BLaER1 treated with 17β-estradiol and CSF1 and Interleukin-3, amounts not matched to agents 10 nM and 100 nM (cell line): ENCODE measurements at regions not wholly inside any gene's neighbourhood (a gene's known extent, or its start where the extent isn't known, plus 50 kb on each side); places are given as distances from the start of the nearest gene placed in this dataset.

Experiments used
- H3K27ac ChIP-seq, 11 experiments: shearing (Covaris generic); formaldehyde crosslinking; 2 replicates each; pipeline ENCODE4 v1.8.1; 2022
- H3K27me3 ChIP-seq, 11 experiments: shearing (Covaris generic); formaldehyde crosslinking; 2 replicates each; pipeline ENCODE4 v1.8.1; 2022
- H3K36me3 ChIP-seq, 11 experiments: shearing (Covaris generic); formaldehyde crosslinking; 2 replicates each; pipeline ENCODE4 v1.8.1; 2022
- H3K4me1 ChIP-seq, 10 experiments: shearing (Covaris generic); formaldehyde crosslinking; 2 replicates each; pipeline ENCODE4 v1.8.1; 2022
- H3K4me2 ChIP-seq, 11 experiments: shearing (Covaris generic); formaldehyde crosslinking; 2 replicates each; pipeline ENCODE4 v1.8.1; 2022
- H3K4me3 ChIP-seq, 10 experiments: shearing (Covaris generic); formaldehyde crosslinking; 2 replicates each; pipeline ENCODE4 v1.8.1; 2022
- H3K9ac ChIP-seq, 11 experiments: shearing (Covaris generic); formaldehyde crosslinking; 2 replicates each; pipeline ENCODE4 v1.8.1; 2022
- H3K9me3 ChIP-seq, 11 experiments: shearing (Covaris generic); formaldehyde crosslinking; replicated peaks in 1 of 11; 2 replicates each; pipeline ENCODE4 v1.8.1; 2022
- H4K20me1 ChIP-seq, 11 experiments: shearing (Covaris generic); formaldehyde crosslinking; 2 replicates each; pipeline ENCODE4 v1.8.1; 2022
- Cebpa-rat ChIP-seq, 11 experiments: shearing (Covaris generic); IDR thresholded peaks; 2 replicates each; pipeline ENCODE4 v1.8.1; 2022

GRCh38 chr1:38547321-38547720 is 312.3 kb downstream of the RRAGC start:
- H3K9ac ChIP-seq, result no peak overlapping the region
- no peak for TF ChIP-seq Cebpa-rat (IDR thresholded peaks at IDR 0.05)
- no peaks in the 10 kb centered on the region for H4K20me1 ChIP-seq
- no peaks in the 10 kb centered on the region for H3K4me1 ChIP-seq
- no peaks in the 10 kb centered on the region for H3K27me3 ChIP-seq
- no peak overlapping the region for H3K4me3 ChIP-seq
- no peak overlapping the region for H3K4me2 ChIP-seq
- H3K9me3 ChIP-seq, result no peaks in the 10 kb centered on the region
- H3K27ac ChIP-seq, result no peak overlapping the region
- H3K36me3 ChIP-seq, result no peaks in the 10 kb centered on the region

GRCh38 chr1:38546636-38547035 is 312.9 kb downstream of the RRAGC start:
- Histone ChIP-seq H3K9ac (no peak overlapping the region), H3K4me2 (no peak overlapping the region), H3K36me3 (no peaks in the 10 kb centered on the region), H3K4me1 (no peaks in the 10 kb centered on the region), H3K27me3 (no peaks in the 10 kb centered on the region), H3K27ac (no peak overlapping the region), H4K20me1 (no peaks in the 10 kb centered on the region), H3K9me3 (no peaks in the 10 kb centered on the region), H3K4me3 (no peak overlapping the region)
- no peak for TF ChIP-seq Cebpa-rat (IDR thresholded peaks at IDR 0.05)

- no peaks in the 10 kb centered on the region for H3K36me3 ChIP-seq
- H3K27ac ChIP-seq, result no peak overlapping the region
- no peak overlapping the region for H3K4me3 ChIP-seq
- no peak overlapping the region for H3K4me2 ChIP-seq
- no peak for TF ChIP-seq Cebpa-rat (IDR thresholded peaks at IDR 0.05)
- H3K9me3 ChIP-seq, result no peaks in the 10 kb centered on the region
- H3K4me1 ChIP-seq, result no peaks in the 10 kb centered on the region
- no peaks in the 10 kb centered on the region for H3K27me3 ChIP-seq
- H4K20me1 ChIP-seq, result no peaks in the 10 kb centered on the region
- no peak overlapping the region for H3K9ac ChIP-seq
Observed at GRCh38 chr1:38541223-38541622, 318.3 kb downstream of the RRAGC start.

DNA sequence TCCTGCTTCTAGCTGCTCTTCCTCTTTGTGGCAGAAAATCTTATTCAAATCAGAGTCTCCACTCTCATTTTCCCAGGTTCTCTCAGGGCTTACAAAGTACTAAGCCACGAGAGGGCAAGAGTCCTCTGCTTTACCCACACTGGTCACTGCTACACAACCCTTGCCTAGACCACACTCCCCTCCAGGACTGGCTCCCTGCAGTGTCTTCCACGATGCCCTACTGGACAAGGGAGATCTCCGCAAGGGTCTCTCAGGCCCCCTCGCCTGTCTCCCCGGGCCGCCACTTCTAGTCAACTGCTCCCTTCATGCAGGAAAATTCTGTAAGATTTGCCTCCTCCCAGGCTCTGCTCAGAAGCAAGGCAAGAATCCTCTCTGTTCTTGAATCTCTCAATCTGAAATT is 319.6 kb downstream of the RRAGC start:
- H3K27ac ChIP-seq, result no peak overlapping the region
- H3K9ac ChIP-seq, result no peak overlapping the region
- H3K4me1 ChIP-seq, result no peaks in the 10 kb centered on the region
- H3K4me2 ChIP-seq, result no peak overlapping the region
- no peak for TF ChIP-seq Cebpa-rat (IDR thresholded peaks at IDR 0.05)
- H3K27me3 ChIP-seq, result no peaks in the 10 kb centered on the region
- no peak overlapping the region for H3K4me3 ChIP-seq
- H3K36me3 ChIP-seq, result no peaks in the 10 kb centered on the region
- H3K9me3 ChIP-seq, result no peaks in the 10 kb centered on the region
- H4K20me1 ChIP-seq, result no peaks in the 10 kb centered on the region

DNA sequence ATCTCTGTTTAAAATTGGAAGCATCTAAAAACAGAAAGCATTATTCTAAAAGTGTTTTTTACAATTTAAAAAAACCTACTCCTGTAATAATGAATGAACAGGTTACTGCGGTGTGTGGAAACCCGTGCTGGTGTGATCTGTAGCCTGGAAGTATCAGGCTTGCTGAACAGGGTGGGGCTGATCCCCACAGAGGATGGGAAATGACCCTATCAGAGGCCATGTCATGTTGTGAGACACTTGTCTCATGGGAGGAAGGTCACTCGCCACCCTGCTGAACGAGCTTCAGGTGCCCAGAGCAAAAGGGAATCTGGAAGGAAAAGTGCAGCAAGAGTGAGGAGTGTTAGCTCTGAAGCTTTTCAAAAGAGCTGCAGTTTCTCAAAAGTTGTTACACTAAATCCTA is 320.7 kb downstream of the RRAGC start:
- Histone ChIP-seq H3K4me3 (no peak overlapping the region), H3K4me2 (no peak overlapping the region), H3K27ac (no peak overlapping the region), H3K36me3 (no peaks in the 10 kb centered on the region), H3K4me1 (no peaks in the 10 kb centered on the region), H4K20me1 (no peaks in the 10 kb centered on the region), H3K27me3 (no peaks in the 10 kb centered on the region), H3K9me3 (no peaks in the 10 kb centered on the region), H3K9ac (no peak overlapping the region)
- no peak for TF ChIP-seq Cebpa-rat (IDR thresholded peaks at IDR 0.05)

GRCh38 chr1:38536089-38536488 is 323.5 kb downstream of the RRAGC start:
- Histone ChIP-seq H3K36me3 (no peaks in the 10 kb centered on the region), H3K4me3 (no peak overlapping the region), H3K27me3 (no peaks in the 10 kb centered on the region), H3K9ac (no peak overlapping the region), H3K4me2 (no peak overlapping the region), H3K9me3 (no peaks in the 10 kb centered on the region), H4K20me1 (no peaks in the 10 kb centered on the region), H3K4me1 (no peaks in the 10 kb centered on the region), H3K27ac (no peak overlapping the region)
- no peak for TF ChIP-seq Cebpa-rat (IDR thresholded peaks at IDR 0.05)

GRCh38 chr1:38534473-38534823 is 325.1 kb downstream of the RRAGC start:
- no peak overlapping the region for H3K4me3 ChIP-seq
- TF ChIP-seq Cebpa-rat (IDR thresholded peaks at IDR 0.05), result no peak
- H3K36me3 ChIP-seq, result no peaks in the 10 kb centered on the region
- H3K4me2 ChIP-seq, result no peak overlapping the region
- no peaks in the 10 kb centered on the region for H3K27me3 ChIP-seq
- no peak overlapping the region for H3K9ac ChIP-seq
- H3K4me1 ChIP-seq, result no peaks in the 10 kb centered on the region
- no peaks in the 10 kb centered on the region for H3K9me3 ChIP-seq
- H3K27ac ChIP-seq, result no peak overlapping the region
- H4K20me1 ChIP-seq, result no peaks in the 10 kb centered on the region

DNA sequence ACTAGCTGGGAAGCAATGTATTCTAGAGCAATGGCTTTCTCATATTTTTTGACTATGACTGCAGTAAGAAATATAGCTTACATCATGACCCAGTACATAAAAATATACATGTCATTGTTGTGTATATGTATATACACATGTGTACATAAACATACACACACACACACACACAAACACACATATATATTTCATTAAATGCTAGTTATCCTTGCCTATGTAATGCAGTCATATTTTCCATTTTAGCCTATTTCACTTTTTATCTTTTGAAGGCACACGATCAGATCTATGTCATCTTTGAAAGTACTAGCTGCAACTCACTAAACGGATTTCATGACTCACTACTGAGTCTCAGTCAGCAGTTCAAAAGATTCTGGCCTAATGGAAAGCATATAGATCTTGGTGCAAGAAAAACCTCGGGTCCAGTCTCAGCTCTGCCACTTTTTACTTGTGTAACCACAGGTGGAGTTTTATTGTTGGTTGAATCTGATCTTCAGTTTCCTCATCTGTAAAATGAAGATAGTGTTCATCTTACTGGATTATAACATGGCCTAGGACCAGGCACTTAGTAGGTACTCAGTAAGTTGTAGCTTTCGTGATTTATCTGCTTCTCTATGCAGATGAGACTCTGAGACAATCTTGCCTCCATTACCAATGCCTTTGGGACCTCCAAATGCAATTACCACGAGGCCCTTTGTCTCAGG is 325.6 kb downstream of the RRAGC start:
- no peaks in the 10 kb centered on the region for H3K4me1 ChIP-seq
- no peak for TF ChIP-seq Cebpa-rat (IDR thresholded peaks at IDR 0.05)
- no peaks in the 10 kb centered on the region for H3K9me3 ChIP-seq

GRCh38 chr1:38530957-38531356 is 328.6 kb downstream of the RRAGC start:
- Histone ChIP-seq H4K20me1 (no peaks in the 10 kb centered on the region), H3K4me3 (no peak overlapping the region), H3K9me3 (no peaks in the 10 kb centered on the region), H3K9ac (no peak overlapping the region), H3K36me3 (no peaks in the 10 kb centered on the region), H3K4me1 (peaks cover 0 to 11% (median 7%) of the 10 kb centered on the region in 10 experiments; a peak in 10 of 20 replicates), H3K4me2 (no peak overlapping the region), H3K27ac (no peak overlapping the region), H3K27me3 (no peaks in the 10 kb centered on the region)
- no peak for TF ChIP-seq Cebpa-rat (IDR thresholded peaks at IDR 0.05)

More for the DNA sequence above, 325.6 kb downstream of the RRAGC start:
- Histone ChIP-seq H3K36me3 (no peaks in the 10 kb centered on the region), H3K4me2 (no peak overlapping the region), H3K27me3 (no peaks in the 10 kb centered on the region), H3K27ac (no peak overlapping the region), H3K9ac (no peak overlapping the region), H4K20me1 (no peaks in the 10 kb centered on the region), H3K4me3 (no peak overlapping the region)

GRCh38 chr1:38529946-38530345 is 329.6 kb downstream of the RRAGC start:
- H3K27me3 ChIP-seq, result no peaks in the 10 kb centered on the region
- no peak for TF ChIP-seq Cebpa-rat (IDR thresholded peaks at IDR 0.05)

More at GRCh38 chr1:38529946-38530345, 329.6 kb downstream of the RRAGC start:
- Histone ChIP-seq H3K4me3 (no peak overlapping the region), H3K4me1 (peaks cover 0 to 11% (median 7%) of the 10 kb centered on the region in 10 experiments; a peak in 10 of 20 replicates), H3K9me3 (no peaks in the 10 kb centered on the region), H3K36me3 (no peaks in the 10 kb centered on the region), H4K20me1 (no peaks in the 10 kb centered on the region), H3K4me2 (no peak overlapping the region), H3K9ac (no peak overlapping the region), H3K27ac (no peak overlapping the region)
